ENCODE measurements at regions not wholly inside any gene's neighbourhood (a gene's known extent, or its start where the extent isn't known, plus 50 kb on each side); places are given as distances from the start of the nearest gene placed in this dataset.

GRCh38 chr3:23746441-23746840 is 59.3 kb upstream of the UBE2E1 start:
- TF ChIP-seq CTCF (conservative IDR thresholded peaks at IDR 0.05; ENCODE audit: low read length) (no peak), EZH2phosphoT487 (IDR thresholded peaks at IDR 0.05; ENCODE audit: borderline replicate concordance) (no peak)

Data from Loucy (cell line).